NCI-H510A treated with DMSO at 0.1 percent for 48 hours (cell line): ENCODE measurements at regions not wholly inside any gene's neighbourhood (a gene's known extent, or its start where the extent isn't known, plus 50 kb on each side); places are given as distances from the start of the nearest gene placed in this dataset.
A peak's percentile ranks its signal among the peaks of the same experiment; 100 is the strongest.

Source experiments
- DNase-seq: peaks from one replicate; lab custom pipeline; 2025; lab: John Stamatoyannopoulos, UW

GRCh38 chr5:135702191-135702590, 123.4 kb upstream of the CXCL14 start:
- no peak for DNase-seq

- DNase-seq, result no peak
These were observed 121.9 kb upstream of the CXCL14 start for GRCh38 chr5:135700731-135701130.

GRCh38 chr5:135697959-135698345, 119.2 kb upstream of the CXCL14 start:
- no peak for DNase-seq

- no peak for DNase-seq
These were observed 118.6 kb upstream of the CXCL14 start for GRCh38 chr5:135697251-135697958.

- no peak for DNase-seq
These were observed 117.5 kb upstream of the CXCL14 start for GRCh38 chr5:135696317-135696716.

- no peak for DNase-seq
These were observed 117.0 kb upstream of the CXCL14 start for GRCh38 chr5:135695656-135696313.

- DNase-seq, result no peak
These were observed 116.1 kb upstream of the CXCL14 start for GRCh38 chr5:135694906-135695305.

- no peak for DNase-seq
These were observed 115.2 kb upstream of the CXCL14 start for GRCh38 chr5:135694012-135694411.

- no peak for DNase-seq
These were observed 114.7 kb upstream of the CXCL14 start for GRCh38 chr5:135693371-135693955.

GRCh38 chr5:135691044-135691443, 112.3 kb upstream of the CXCL14 start:
- no peak for DNase-seq

- DNase-seq, result no peak
These were observed 111.7 kb upstream of the CXCL14 start for GRCh38 chr5:135690466-135690865.

GRCh38 chr5:135689506-135689905, 110.7 kb upstream of the CXCL14 start:
- DNase-seq, result no peak

GRCh38 chr5:135688385-135688784, 109.6 kb upstream of the CXCL14 start:
- DNase-seq, result no peak

GRCh38 chr5:135683189-135683588, 104.4 kb upstream of the CXCL14 start:
- DNase-seq, result no peak

GRCh38 chr5:135680713-135681112, 101.9 kb upstream of the CXCL14 start:
- DNase-seq, result no peak

GRCh38 chr5:135678640-135679268, 100.0 kb upstream of the CXCL14 start:
- no peak for DNase-seq

GRCh38 chr5:135671966-135672365, 93.2 kb upstream of the CXCL14 start:
- DNase-seq, result no peak

- DNase-seq, result no peak
These were observed 92.4 kb upstream of the CXCL14 start for GRCh38 chr5:135671052-135671705.

GRCh38 chr5:135670588-135670987, 91.8 kb upstream of the CXCL14 start:
- no peak for DNase-seq

- DNase-seq, result no peak
These were observed 90.6 kb upstream of the CXCL14 start for GRCh38 chr5:135669416-135669815.

GRCh38 chr5:135667673-135668072, 88.9 kb upstream of the CXCL14 start:
- DNase-seq, result peak; percentile 4

GRCh38 chr5:135667204-135667603, 88.4 kb upstream of the CXCL14 start:
- no peak for DNase-seq
